NCI-H526 (cell line): ENCODE measurements at regions not wholly inside any gene's neighbourhood (a gene's known extent, or its start where the extent isn't known, plus 50 kb on each side); places are given as distances from the start of the nearest gene placed in this dataset.

Source experiments
- DNase-seq, 2 experiments: peaks; one replicate each; lab custom pipeline; 2025; lab: John Stamatoyannopoulos, UW

- no peak for DNase-seq
Measured at GRCh38 chr20:54272901-54273488, 65.1 kb downstream of the PFDN4 start.

- DNase-seq = no peak
Measured at GRCh38 chr20:54275359-54276111, 67.6 kb downstream of the PFDN4 start.

- no peak for DNase-seq
Measured at GRCh38 chr20:54276577-54277169, 68.8 kb downstream of the PFDN4 start.

GRCh38 chr20:54278262-54278661 is 70.4 kb downstream of the PFDN4 start:
- DNase-seq = no peak

- DNase-seq = no peak
Measured at GRCh38 chr20:54282625-54283024, 74.7 kb downstream of the PFDN4 start.

- no peak for DNase-seq
Measured at GRCh38 chr20:54283253-54283652, 75.4 kb downstream of the PFDN4 start.

- no peak for DNase-seq
Measured at GRCh38 chr20:54284928-54285704, 77.2 kb downstream of the PFDN4 start.

- DNase-seq = no peak
Measured at GRCh38 chr20:54290636-54291035, 82.7 kb downstream of the PFDN4 start.

- no peak for DNase-seq
Measured at GRCh38 chr20:54291339-54292010, 83.6 kb downstream of the PFDN4 start.

- no peak for DNase-seq
Measured at GRCh38 chr20:54292185-54292584, 84.3 kb downstream of the PFDN4 start.

- no peak for DNase-seq
Measured at GRCh38 chr20:54293526-54293925, 85.6 kb downstream of the PFDN4 start.

GRCh38 chr20:54294094-54294493 is 86.2 kb downstream of the PFDN4 start:
- no peak for DNase-seq

- DNase-seq = no peak
Measured at GRCh38 chr20:54295686-54296085, 87.8 kb downstream of the PFDN4 start.

GRCh38 chr20:54305421-54305820 is 97.5 kb downstream of the PFDN4 start:
- no peak for DNase-seq

GRCh38 chr20:54306985-54307710 is 99.3 kb downstream of the PFDN4 start:
- DNase-seq = no peak

GRCh38 chr20:54308804-54309203 is 100.9 kb downstream of the PFDN4 start:
- DNase-seq = no peak

- no peak for DNase-seq
Measured at GRCh38 chr20:54318892-54319291, 111.0 kb downstream of the PFDN4 start.

- no peak for DNase-seq
Measured at GRCh38 chr20:54320148-54320607, 112.3 kb downstream of the PFDN4 start.

GRCh38 chr20:54321352-54322087 is 113.6 kb downstream of the PFDN4 start:
- no peak for DNase-seq

GRCh38 chr20:54323227-54323734 is 115.4 kb downstream of the PFDN4 start:
- no peak for DNase-seq
